ENCODE measurements at regions not wholly inside any gene's neighbourhood (a gene's known extent, or its start where the extent isn't known, plus 50 kb on each side); places are given as distances from the start of the nearest gene placed in this dataset.

GRCh38 chr3:193815246-193816027 is 222.4 kb downstream of the OPA1 start:
- no peak overlapping the region for H3K23ac ChIP-seq (ENCODE audit: insufficient read length)
- H2AFZ ChIP-seq (ENCODE audit: low read length): no peak overlapping the region
- H3K23me2 ChIP-seq (ENCODE audit: low read depth, low read length): no peaks in the 10 kb centered on the region
- DNase-seq (ENCODE audit: low read depth in 1 of 2, low spot score in 2 of 2) (no peak), FAIRE-seq (no peak)
- no peaks in the 10 kb centered on the region for H3K79me2 ChIP-seq (ENCODE audit: control insufficient read depth in 1 of 2, insufficient read depth in 2 of 2, low read length in 2 of 2)
- H3K9ac ChIP-seq (replicated peaks in 1 of 4; ENCODE audit: extremely low read depth in 1 of 4, low read depth in 3 of 4, low read length in 3 of 4): peak overlapping the region in 1 of 4 experiments; percentile 7; a peak in 2 of 7 replicates
- peak overlapping the region; percentile 23; the same call in 1 of the 2 replicates for H2BK15ac ChIP-seq (ENCODE audit: low read length)
- H3K27ac ChIP-seq (ENCODE audit: low read depth, low read length): no peak overlapping the region
- H4K20me1 ChIP-seq (replicated peaks in 1 of 2; ENCODE audit: control insufficient read depth in 1 of 2, insufficient read depth in 2 of 2, low read length in 2 of 2): no peaks in the 10 kb centered on the region
- H3K14ac ChIP-seq (ENCODE audit: insufficient read length): no peak overlapping the region
- H2BK12ac ChIP-seq (ENCODE audit: low read depth, low read length): peak overlapping the region; percentile 98
- H3K4me3 ChIP-seq (ENCODE audit: extremely low read depth in 1 of 4, insufficient read depth in 2 of 4, low read depth in 3 of 4, low read length in 4 of 4): no peak overlapping the region
- peak overlapping the region; percentile 6 to 68; a peak in 1 of 4 replicates for H3K4me2 ChIP-seq (ENCODE audit: insufficient read depth in 1 of 2, low read depth in 2 of 2, low read length in 2 of 2)
- peak overlapping the region; percentile 57 for H4K5ac ChIP-seq (ENCODE audit: insufficient read length, low read depth, low read length)
- H2AK5ac ChIP-seq (ENCODE audit: low read depth, low read length): peak overlapping the region; percentile 97; the same call in 1 of the 2 replicates
- no peaks in the 10 kb centered on the region for H3K36me3 ChIP-seq (ENCODE audit: control insufficient read depth in 2 of 4, insufficient read depth in 4 of 4, low read length in 3 of 4)
- ChIA-PET CTCF (ENCODE audit: partially characterized antibody) (interaction anchor here (1.1 to 3.0 kb wide), 2 partner anchors 26 to 188 kb away, joined by 3 to 16 read pairs; no protein-coding TSS in a partner anchor), POLR2A (ENCODE audit: partially characterized antibody) (interaction anchor here (1.1 to 1.2 kb wide), 3 partner anchors 18 to 319 kb away, joined by 3 to 4 read pairs (median 3); no protein-coding TSS in a partner anchor)
- TF ChIP-seq MAX (IDR thresholded peaks at IDR 0.05): no peak
- TF ChIP-seq NANOG (IDR thresholded peaks at IDR 0.05; ENCODE audit: insufficient read depth, low read depth, low read length, poor library complexity, severe bottlenecking): peak; percentile 22
- TF ChIP-seq TCF12 (IDR thresholded peaks at IDR 0.05; ENCODE audit: low read depth, low read length): 0 out of 2 replicates have a peak, but pooled peaks have one; percentile 37
- no peaks in the 10 kb centered on the region for H3K27me3 ChIP-seq (replicated peaks in 1 of 4; ENCODE audit: control insufficient read depth in 3 of 4, extremely low read depth in 1 of 4, insufficient read depth in 3 of 4, low read length in 3 of 4)
- peak overlapping the region; percentile 99 for H2BK20ac ChIP-seq (ENCODE audit: low read length)
- peak overlapping the region; percentile 1 for H3K56ac ChIP-seq (replicated peaks; ENCODE audit: insufficient read length, low read depth, low read length)
- peak overlapping the region; percentile 96 for H4K91ac ChIP-seq (replicated peaks; ENCODE audit: insufficient read length, low read length)
- no peak overlapping the region for H4K8ac ChIP-seq (ENCODE audit: extremely low read depth, insufficient read depth, low read length)
- peak overlapping the region; percentile 76; the same call in 1 of the 2 replicates for H2BK5ac ChIP-seq (ENCODE audit: low read depth, low read length)
- peaks cover 53 to 72% (median 61%) of the 10 kb centered on the region in 4 experiments for H3K4me1 ChIP-seq (replicated peaks in 1 of 4; ENCODE audit: control insufficient read depth in 3 of 4, insufficient read depth in 4 of 4, low read length in 3 of 4)
- peak overlapping the region; percentile 86 for H3K4ac ChIP-seq (replicated peaks; ENCODE audit: insufficient read length, low read depth, low read length)
- H3K79me1 ChIP-seq (ENCODE audit: low read depth, low read length): no peaks in the 10 kb centered on the region
- H2BK120ac ChIP-seq (replicated peaks; ENCODE audit: low read depth, low read length): peak overlapping the region; percentile 95
- WGBS, 2 experiments (ENCODE audit: extremely low coverage in 1 of 2, insufficient coverage in 1 of 2, insufficient read length in 1 of 2, insufficient replicate concordance in 2 of 2, low coverage in 1 of 2, low lambda C conversion rate in 2 of 2, missing lambda C conversion rate in 1 of 2): 77% methylated on average over 8 of the region's 8 CpGs; no CpG with 5 or more reads in 1 of the 2 experiments
- H3K18ac ChIP-seq (ENCODE audit: extremely low read depth, low read length): peak overlapping the region; percentile 64
- no peaks in the 10 kb centered on the region for H3K9me3 ChIP-seq (ENCODE audit: insufficient read depth in 2 of 2, low read depth in 1 of 2, low read length in 1 of 2)

Data from H1 (cell line).